ENCODE measurements at regions not wholly inside any gene's neighbourhood (a gene's known extent, or its start where the extent isn't known, plus 50 kb on each side); places are given as distances from the start of the nearest gene placed in this dataset.
"Not testable (repeated sequence)": the region's sequence is repeated elsewhere in the genome, so short reads cannot be mapped to it uniquely, and the experiment has no call there.

DNA sequence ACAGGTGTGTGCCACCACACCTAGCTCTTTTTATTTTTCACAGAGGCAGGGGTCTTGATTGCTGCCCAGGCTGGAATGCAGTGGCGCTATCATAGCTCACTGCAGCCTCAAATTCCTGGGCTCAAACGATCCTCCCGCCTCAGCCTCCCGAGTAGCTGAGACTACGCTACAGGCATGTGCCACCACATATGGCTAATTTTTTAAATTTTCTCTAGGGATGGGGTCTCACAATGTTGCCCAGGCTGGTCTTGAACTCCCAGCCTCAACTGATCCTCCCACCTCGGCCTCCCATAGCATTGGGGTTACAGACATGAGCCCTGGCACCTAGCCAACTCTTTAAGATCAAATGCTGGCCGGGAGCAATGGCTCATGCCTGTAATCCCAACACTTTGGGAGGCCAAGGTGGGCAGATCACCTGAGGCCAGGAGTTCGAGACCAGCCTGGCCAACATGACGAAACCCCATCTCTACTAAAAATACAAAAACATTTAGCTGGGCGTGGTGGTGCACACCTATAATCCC is 50.6 kb upstream of the MYL10 start:
- DNase-seq (ENCODE audit: low read depth): not testable (repeated sequence)

DNA sequence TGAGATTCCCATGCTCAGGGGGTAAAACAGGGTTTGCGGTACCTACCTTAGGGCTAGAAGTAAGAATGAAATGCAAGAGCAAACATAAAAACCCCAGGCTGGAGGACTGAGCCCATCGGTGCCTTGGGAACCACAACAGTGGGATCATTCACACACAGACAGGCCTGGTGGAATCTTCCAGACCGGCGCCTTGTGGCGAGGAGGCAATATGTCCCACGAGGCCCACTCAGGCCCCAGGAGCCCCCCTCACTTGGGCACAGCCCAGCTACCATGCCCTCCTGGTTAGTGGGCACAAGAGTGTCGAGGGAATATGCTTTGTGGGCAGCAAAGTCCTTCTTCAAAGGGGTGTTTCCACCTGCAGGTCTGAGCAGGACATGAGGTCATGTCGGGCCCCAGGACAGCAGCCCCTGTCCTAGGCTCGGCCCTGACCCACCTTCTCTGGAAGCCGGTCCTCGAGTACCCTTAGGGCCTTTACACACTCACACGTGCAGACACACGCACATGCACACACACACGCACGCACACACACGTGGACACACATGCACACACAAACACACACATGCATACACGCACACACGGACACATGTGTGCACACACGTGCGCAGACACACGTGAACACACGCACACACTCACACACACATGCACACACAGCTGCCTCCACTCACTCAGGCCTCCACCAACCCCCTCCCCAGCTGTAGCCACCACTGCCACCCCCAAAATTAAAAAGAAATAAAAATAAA is 51.5 kb upstream of the MYL10 start:
- DNase-seq (ENCODE audit: low read depth): no peak

DNA sequence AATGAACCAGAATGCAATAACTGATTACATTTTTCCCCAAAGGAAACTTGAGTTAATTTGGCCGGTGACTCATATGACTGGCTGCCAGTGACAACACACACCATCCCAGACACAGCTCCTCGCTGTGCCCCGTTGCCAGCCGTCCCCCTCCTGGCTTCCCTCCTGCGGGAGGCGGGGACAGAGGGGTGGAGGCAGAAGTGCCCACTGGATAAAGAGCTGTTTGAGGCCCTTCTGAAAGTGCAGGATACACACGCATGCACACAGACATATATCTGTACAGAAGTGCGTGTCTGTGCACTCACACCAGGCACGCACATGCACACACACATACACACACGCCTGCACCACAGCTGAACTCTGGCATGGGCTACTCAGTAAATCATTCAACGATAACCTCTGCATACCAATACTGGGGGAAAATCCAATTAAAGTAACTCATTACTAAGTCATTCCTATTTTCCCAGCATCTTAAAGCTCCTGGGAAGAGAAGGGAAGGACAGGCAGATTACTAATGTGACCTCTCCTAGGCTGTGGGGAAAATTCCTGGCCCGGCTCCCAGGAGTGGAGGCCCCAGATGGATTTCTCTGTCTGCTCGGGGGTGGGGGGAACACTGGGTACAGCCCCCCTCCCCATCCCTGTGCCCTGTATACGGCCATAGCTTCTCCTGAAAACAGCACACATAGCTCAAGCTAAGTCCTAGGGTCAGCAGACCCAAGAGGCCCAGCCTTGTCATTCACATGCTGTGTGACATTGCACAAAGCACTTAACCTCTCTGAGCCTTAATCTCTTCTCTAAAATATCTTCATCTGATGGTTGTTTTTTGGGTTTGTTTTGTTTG is 52.3 kb upstream of the MYL10 start:
- peak; percentile 84 for DNase-seq (ENCODE audit: low read depth)

DNA sequence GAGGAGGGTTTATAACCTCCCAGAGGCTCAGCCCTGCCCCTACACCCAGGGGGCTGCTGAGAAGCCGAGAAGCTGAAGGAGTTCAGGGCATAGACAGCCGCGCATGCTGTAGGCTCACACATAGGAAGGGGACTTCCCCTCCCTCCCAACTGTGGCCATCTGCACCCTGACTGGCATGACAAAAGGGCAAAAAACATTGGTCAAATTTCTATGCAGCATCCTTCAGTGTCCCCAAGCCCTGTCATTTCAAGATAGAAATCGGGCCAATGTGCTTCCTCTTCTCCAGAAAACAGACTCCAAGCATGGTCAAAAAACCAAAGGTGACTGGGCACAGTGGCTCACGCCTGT is 55.9 kb upstream of the MYL10 start:
- no peak for DNase-seq (ENCODE audit: low read depth)

DNA sequence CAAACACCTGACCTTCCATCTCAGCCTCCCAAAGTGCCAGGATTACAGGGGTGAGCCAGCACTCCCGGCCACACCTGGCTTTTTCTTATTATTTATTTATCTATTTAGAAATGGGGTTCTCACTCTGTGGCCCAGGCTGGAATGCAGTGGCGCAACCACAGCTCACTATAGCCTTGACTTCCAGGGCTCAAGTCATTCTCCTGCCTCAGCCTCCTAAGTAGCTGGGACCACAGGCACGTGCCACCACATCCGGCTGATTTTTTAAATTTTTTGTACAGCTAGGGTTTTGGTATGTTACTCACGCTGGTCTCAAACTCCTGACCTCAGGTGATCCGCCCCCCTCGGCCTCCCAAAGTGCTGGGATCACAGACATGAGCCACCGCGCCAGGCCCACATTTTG is 56.9 kb upstream of the MYL10 start:
- DNase-seq (ENCODE audit: low read depth): peak; percentile 52

DNA sequence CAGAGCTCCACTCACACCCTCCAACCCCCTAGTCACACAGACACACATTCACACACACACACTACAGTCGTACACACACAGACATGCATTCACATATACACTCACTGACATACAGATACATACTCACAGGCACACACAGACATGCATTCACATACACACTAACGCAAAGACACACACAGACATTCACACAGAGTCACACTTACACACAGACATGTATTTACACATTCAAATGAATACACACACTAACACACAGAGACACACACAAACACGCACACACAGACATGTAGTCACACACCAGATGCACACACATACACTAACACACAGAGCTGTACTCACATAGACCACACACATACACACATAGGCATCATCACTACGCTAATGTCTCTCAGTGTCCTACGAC is 58.0 kb upstream of the MYL10 start:
- DNase-seq (ENCODE audit: low read depth): no peak

DNA sequence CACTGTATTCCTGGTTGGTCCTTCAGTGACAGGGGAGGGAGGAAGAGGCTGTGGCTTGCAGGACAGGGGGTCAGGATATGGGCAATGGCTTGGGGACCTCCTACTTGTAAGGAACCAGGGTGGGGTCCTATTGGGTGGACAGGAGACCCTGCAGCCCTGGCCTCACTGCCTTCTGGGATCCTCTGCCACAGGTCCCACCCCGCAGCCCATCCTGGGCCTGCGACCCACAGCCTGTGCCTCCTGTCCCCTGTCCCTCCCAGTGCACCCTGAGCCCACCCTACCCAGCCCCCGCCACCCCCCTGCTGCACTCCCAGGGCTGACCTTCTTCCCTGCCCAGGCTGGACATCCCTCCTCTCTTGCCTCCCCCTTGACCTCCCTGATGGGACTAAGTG is 58.7 kb upstream of the MYL10 start:
- DNase-seq (ENCODE audit: low read depth): no peak

DNA sequence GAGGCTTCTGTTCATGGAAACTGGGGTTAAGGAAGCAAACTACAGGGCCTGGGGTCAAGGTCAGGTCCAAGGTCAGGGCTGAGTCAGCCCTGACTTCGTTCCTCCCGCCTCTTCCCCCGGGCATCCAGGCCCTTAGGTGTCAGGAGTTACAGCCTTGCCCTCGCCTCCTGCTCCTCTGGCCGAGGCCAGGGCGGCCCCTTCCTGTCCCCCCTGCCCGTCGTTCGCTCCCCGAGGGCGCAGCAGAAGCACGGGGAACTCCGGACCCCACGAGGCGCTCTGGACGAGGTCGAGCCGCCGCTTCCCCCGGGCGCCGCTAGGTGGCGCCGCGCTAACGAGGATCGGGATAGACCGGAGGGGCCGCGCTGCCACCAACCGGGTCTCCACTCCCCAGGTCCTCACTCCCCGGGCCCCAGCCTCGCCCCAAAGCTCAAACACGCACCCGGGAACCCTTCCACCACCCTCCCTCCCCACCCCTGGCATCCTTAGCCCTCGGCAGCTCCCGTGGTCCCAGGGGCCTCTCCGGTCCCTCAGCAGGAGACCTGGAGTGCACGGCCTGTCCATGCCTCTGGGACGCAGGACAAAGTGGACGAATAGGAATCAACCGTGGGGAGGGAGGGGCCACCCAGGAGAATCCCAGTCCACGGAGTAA is 59.2 kb upstream of the MYL10 start:
- peak; percentile 70 for DNase-seq (ENCODE audit: low read depth)

DNA sequence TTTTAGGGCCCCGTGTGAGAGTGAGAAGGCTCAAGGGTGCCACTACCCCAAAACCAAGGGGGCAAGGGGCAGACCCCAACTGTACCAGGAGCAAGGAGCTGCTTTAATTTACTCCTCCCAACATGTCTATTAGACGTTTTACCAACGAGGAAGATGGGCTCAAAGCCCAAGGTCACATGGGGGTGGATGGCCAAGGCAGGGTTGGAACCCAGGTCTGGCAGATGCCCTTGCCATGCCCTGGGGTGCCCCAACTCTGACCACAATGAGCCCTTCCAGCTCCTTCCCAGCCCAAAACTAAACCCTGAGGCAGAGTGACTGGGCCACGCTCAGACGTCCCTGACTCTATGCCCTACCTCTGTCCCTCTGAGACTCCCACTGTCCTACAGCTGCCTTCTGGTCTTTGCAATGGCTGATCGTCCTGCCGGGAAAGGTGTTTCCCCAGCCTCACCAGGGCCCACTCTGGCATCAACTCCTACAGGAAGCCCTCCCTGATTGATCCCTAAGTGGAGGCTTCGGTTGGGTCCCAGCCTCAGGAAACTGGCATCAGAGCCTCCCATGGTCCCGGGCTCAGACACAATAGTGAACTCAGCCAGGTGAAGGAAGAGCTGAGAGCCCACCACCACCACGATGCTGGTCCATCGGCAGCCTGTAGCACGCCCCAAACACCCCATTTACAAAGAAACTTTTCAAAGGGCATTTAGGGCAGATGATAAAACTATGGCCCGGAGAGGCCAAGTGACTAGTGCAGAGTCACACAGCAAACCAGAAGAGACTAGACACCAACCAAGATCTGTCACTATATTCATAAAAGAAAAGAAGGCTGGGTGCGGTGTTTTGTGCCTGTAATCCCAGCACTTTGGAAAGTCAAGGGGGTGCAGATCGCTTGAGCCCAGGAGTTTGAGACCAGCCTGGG is 60.2 kb upstream of the MYL10 start:
- no peak for DNase-seq (ENCODE audit: low read depth)

DNA sequence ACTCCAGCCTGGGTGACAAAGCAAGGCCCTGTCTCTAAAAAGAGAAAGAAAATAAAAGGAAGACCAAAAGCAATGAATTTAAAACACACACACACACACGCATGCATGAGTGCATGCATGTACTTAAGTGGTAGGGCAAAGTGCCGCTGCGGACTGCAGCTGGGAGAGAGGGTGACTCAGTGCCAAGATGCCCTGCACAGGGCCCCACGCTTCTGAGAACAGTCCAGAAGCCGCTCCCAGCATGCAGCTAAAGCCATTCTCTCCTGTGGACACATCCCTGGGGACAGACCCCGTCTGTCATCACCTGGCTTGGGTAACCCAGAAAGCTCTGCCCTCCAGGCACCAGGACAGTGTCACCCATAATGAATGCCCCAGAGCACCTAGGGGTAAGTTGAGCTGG is 61.0 kb upstream of the MYL10 start:
- no peak for DNase-seq (ENCODE audit: low read depth)

DNA sequence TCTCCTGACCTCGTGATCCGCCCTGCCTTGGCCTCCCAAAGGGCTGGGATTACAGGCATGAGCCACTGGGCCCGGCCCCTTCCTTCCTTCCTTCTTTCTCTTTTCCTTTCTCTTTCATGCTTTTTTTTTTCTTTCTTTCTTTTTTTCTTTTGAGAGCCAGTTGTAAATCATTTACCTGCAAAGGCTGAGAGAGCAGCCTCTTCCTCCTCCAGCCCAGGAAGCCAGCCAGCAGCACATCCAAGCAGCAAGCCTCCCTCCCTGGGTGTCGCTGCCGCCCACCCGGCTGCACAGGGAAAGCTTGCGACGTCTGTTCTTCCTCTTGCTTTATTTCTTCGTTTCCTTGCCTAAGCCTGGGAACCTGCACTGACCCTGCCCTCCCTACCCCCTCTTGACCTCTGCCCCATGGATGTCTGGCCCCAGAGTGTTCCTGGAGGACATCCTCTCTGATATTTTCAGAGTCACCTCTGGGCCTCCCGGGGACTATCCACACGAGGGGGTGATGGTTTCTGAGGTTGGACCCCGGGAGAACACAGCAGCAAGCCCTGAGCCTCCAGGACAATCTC is 62.8 kb upstream of the MYL10 start:
- DNase-seq (ENCODE audit: low read depth): no peak

DNA sequence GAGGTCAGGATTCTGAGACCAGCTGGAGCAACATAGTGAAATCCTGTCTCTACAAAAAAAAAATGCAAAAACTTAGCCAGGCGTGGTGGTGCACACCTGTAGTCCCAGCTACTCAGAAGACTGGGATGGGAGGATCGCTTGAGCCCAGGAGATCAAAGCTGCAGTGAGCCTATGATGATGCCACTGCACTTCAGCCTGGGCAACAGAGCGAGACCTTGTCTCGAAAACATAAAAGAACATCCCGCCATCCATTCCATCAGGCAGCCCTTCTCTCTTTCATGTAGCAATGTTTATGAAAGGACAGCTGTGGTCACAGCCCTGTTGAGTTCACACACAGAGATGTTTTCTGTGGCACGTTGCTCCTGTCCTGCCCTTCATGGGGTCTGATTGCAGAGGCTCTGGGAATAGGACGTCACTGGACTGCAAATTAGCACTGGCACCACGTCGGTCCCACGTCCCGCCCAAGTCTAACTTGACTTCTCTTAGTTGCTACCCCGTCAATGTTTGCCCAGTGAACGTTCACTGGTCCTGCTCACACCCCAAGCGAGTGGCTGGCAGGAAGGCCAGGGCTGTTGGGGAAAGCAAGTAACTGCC is 64.5 kb upstream of the MYL10 start:
- no peak for DNase-seq (ENCODE audit: low read depth)

DNA sequence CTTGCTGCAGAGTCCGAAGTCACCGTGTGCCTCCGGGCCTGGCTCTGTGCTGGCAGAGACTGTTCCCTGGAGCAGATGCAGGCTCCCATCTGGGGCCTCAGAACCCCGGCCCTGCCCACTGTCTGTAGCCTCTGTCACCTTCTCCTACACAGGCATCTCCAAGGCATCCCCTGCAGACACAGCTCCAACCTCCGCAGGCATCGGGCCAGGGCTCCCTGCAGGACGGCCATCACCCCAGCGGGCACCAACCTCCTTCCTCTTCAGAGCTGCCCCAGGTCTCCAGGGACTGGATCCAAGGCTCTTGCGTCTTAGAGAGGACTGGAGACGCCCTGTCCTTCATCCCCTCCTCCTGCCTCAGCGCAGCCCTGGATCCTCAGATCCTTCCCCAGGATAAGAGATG is 69.9 kb upstream of the MYL10 start:
- DNase-seq (ENCODE audit: low read depth): no peak

DNA sequence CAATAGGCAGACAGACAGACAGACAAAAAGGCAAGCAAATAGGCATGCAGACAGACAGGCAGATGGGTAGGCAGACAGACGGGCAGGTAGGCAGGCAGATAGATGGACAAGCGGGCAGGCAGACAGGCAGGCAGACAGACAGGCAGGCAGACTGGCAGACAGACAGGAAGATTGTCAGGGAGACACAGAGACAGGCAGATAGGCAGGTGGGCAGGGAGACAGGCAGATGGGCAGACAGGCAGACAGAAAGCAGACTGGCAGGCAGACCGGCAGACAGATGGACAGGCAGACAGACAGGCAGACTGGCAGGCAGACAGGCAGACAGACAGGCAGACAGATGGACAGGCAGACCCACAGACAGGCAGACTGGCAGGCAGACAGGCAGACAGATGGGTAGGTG is 70.3 kb upstream of the MYL10 start:
- no peak for DNase-seq (ENCODE audit: low read depth)

DNA sequence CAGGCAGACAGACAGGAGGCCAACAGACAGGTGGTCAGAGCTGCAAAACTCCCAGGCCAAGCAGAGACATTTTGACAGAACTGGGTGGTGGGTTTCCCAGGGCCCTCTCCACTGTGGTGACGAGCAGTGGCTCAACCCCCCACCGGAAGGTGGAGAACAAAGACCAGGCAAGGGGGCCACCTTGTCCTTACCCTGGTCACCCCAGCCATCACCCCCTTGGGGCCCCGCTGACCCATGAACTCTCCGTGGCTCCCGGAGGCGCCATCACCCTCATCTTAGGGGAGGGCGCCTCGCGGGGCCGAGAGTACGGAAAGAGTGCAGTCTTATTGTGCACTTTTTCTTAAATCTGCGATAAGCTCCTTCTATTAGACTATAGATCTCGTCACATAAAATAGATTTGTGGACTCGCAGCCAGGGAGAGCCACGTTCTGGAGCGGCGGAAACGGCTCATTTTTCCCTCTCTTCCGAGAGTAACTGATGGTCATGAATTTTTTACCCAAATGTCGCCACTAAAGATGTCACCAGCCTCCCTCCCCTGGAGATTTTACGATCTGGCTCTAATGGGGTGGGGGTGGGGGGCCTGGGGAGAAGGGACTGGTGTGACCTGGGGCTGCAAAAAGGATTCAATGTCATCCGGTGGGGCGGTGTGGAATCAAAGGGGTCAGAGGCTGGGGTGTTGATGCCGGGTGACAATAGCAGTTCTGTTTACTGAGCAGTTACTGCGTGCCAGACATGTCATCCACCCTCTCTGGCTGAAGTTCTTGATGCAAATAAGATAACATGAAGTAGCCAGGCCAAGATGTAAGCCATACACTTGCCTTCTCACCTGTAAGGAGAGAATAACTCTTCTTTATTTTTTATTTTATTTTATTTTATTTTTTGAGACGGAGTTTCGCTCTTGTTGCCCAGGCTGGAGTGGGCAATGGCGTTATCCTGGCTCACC is 71.1 kb upstream of the MYL10 start:
- no peak for DNase-seq (ENCODE audit: low read depth)

DNA sequence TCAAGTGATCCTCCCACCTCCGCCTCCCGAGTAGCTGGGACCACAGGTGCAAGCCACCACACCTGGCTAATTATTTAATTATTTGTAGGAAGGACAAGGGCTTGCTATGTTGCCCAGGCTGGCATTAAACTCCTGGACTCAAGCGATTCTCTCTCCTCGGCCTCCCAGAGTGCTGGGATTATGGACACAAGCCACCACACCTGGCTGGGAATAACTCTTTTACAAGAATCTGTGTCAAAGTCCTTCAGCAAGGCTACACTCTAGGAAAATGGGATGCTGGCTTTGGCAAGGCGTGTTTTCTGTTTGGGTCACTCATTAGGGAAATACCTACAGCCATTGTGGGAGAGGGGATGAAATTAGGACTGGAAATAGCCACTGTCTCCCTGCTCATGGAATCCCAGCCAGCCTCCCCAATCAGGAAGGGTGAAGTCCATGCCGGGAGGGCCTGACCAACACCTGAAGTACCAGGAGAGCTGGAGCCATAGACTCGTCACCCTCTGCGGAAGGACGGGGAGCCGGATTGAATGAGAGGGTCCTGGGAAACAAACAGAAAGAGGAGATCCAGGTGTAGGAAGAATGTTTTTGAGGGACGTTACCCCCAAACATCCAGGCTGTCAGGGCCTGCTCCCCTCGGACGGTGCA is 72.2 kb upstream of the MYL10 start:
- DNase-seq (ENCODE audit: low read depth): no peak

DNA sequence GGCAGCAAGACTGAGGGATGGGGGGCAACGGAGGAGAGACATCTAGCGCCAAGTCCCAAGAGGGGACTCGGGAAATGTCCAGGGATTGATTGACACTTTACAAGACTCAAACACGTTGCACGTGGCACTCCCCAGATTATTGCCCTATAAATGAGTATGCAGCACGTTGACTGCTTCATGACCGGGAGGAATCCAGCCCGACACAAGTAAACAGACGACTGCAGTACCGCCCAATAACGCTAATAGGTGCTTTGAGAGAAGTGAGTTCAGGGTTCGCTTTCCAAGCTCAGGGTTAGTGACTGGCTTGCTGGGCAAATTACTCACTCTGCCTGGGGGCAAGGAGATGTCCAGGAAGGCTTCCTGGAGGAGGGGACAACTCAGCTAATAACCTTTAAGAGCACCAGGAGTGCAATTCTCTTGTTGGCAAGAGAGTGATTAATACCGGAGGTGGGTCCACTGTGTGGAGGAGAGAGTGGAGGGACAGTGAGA is 73.3 kb upstream of the MYL10 start:
- peak; percentile 70 for DNase-seq (ENCODE audit: low read depth)

DNA sequence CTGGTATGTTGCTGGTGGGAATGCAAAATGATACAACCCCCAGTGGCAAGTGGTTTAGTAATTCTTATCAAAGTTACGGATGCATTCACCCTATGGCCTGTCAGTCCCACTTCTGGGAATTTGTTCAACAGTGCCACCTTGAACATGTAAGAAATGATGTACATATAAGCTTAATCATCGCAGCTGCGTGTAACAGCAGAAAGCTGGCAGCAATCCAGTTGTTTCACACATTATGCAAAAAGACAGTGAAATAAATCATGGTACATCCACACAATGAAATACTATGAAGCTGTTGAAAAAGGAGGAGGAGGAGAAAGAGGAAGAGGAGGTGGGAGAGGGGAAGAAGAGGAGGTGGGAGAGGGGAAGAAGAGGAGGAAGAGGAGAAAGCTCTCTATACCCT is 76.2 kb upstream of the MYL10 start:
- DNase-seq (ENCODE audit: low read depth): no peak

DNA sequence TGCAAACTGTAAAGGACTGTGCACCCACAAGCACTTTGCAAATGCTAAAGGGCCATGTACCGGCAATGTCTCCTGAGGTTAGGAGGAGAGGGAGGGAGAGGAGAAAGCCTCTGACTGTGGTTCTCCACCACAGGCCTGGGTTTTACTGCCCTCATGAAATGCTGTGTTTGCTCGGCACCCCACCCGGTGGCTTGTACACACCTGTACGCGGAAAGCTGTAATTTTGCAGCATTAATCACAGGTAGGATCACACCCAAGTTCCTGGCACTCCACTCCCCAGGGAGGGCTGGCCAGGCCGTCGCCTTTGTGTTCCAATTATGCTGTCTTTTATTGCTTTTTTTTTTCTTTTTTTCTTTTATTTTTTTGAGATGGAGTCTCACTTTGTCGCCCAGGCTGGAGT is 78.5 kb upstream of the MYL10 start:
- DNase-seq (ENCODE audit: low read depth): no peak
